GM23338 (cell line): ENCODE measurements at regions not wholly inside any gene's neighbourhood (a gene's known extent, or its start where the extent isn't known, plus 50 kb on each side); places are given as distances from the start of the nearest gene placed in this dataset.

ENCODE experiments used
- ATAC-seq: fragments of 200-7000 bp; cut with Tn5 transposase; 3 replicates; pipeline ENCODE4 v1.9.1; 2020
- DNase-seq: peaks from one replicate; pipeline ENCODE4 v3.0.0-alpha.2; 2015; ENCODE audit warnings: low spot score
- H2AFZ ChIP-seq: fragments of 200-600 bp; sonication (generic); 2 replicates; pipeline ENCODE4 v1.8.0; 2016; ENCODE audit warnings: antibody characterized with exemption, mild to moderate bottlenecking, moderate library complexity
- H3F3A ChIP-seq: fragments of 200-600 bp; sonication (generic); replicated peaks from 2 replicates; pipeline ENCODE4 v1.8.0; 2017; ENCODE audit warnings: antibody characterized with exemption, mixed run types, low read depth
- H3K27ac ChIP-seq: fragments of 200-600 bp; sonication (generic); 2 replicates; pipeline ENCODE4 v1.6.1; 2016; ENCODE audit warnings: low read depth
- H3K27me3 ChIP-seq: fragments of 200-600 bp; sonication (generic); 2 replicates; pipeline ENCODE4 v1.8.0; 2016; ENCODE audit warnings: mild to moderate bottlenecking, mixed run types, moderate library complexity; ENCODE audit not compliant: insufficient read depth
- H3K36me3 ChIP-seq: fragments of 200-600 bp; sonication (generic); 2 replicates; pipeline ENCODE4 v1.8.0; 2016; ENCODE audit warnings: mild to moderate bottlenecking; ENCODE audit not compliant: insufficient read depth
- H3K4me1 ChIP-seq: fragments of 200-600 bp; sonication (generic); 2 replicates; pipeline ENCODE4 v1.8.0; 2016; ENCODE audit warnings: mild to moderate bottlenecking, moderate library complexity; ENCODE audit not compliant: insufficient read depth
- H3K4me2 ChIP-seq: fragments of 200-600 bp; sonication (generic); 2 replicates; pipeline ENCODE4 v1.7.1; 2017; ENCODE audit warnings: mixed run types
- H3K4me3 ChIP-seq: fragments of 200-600 bp; sonication (generic); 2 replicates; pipeline ENCODE4 v1.6.1; 2016; ENCODE audit warnings: mixed run types
- H3K79me2 ChIP-seq: fragments of 200-600 bp; sonication (generic); replicated peaks from 2 replicates; pipeline ENCODE4 v1.8.0; 2017; ENCODE audit warnings: mild to moderate bottlenecking; ENCODE audit not compliant: insufficient read depth
- H3K9me2 ChIP-seq: fragments of 200-600 bp; sonication (generic); 2 replicates; pipeline ENCODE4 v1.8.0; 2017; ENCODE audit not compliant: insufficient read depth
- H4K20me1 ChIP-seq: fragments of 200-600 bp; sonication (generic); replicated peaks from 2 replicates; pipeline ENCODE4 v1.8.0; 2017; ENCODE audit warnings: mild to moderate bottlenecking; ENCODE audit not compliant: insufficient read depth
- H3K27ac Mint-ChIP-seq: 2 replicates; pipeline ENCODE4 v1.8.0; 2020; ENCODE audit warnings: inconsistent platforms, mild to moderate bottlenecking, moderate library complexity, mixed read lengths
- H3K27me3 Mint-ChIP-seq: 3 replicates; pipeline ENCODE4 v1.8.0; 2022; ENCODE audit warnings: low read depth, mild to moderate bottlenecking, moderate library complexity, mixed read lengths, inconsistent platforms; ENCODE audit not compliant: insufficient read depth, poor library complexity
- H3K36me3 Mint-ChIP-seq: 3 replicates; pipeline ENCODE4 v1.8.0; 2021; ENCODE audit warnings: low read depth, mild to moderate bottlenecking, inconsistent platforms, moderate library complexity, mixed read lengths
- H3K4me1 Mint-ChIP-seq: 3 replicates; pipeline ENCODE4 v1.8.0; 2020; ENCODE audit warnings: mild to moderate bottlenecking, inconsistent platforms, mixed read lengths
- H3K4me3 Mint-ChIP-seq: 3 replicates; pipeline ENCODE4 v1.8.0; 2021; ENCODE audit warnings: moderate library complexity, mild to moderate bottlenecking, inconsistent platforms, mixed read lengths
- H3K9me3 Mint-ChIP-seq: 3 replicates; pipeline ENCODE4 v1.8.0; 2020; ENCODE audit warnings: moderate library complexity, mild to moderate bottlenecking, inconsistent platforms, mixed read lengths
- CREB1 ChIP-seq: fragments of 250-450 bp; sonication (Bioruptor Pico); IDR thresholded peaks from 2 replicates; pipeline ENCODE4 v1.5.0; 2020; ENCODE audit warnings: low read depth, mild to moderate bottlenecking, moderate library complexity
- CTCF ChIP-seq, 2 experiments: fragments of 200-600 bp in 1 of 2; sonication (generic) in 1 of 2; conservative IDR thresholded peaks; 2 replicates each; pipeline versions ENCODE4 v1.5.1 to v1.6.1; 2016 to 2017; ENCODE audit warnings: antibody characterized with exemption in 2 of 2, low read depth in 2 of 2, mild to moderate bottlenecking in 2 of 2, moderate library complexity in 1 of 2
- ETS1 ChIP-seq: IDR thresholded peaks from 2 replicates; pipeline ENCODE4 v1.6.1; 2016; ENCODE audit warnings: antibody characterized with exemption
- EZH2 ChIP-seq: fragments of 200-600 bp; sonication (generic); IDR thresholded peaks from one replicate; pipeline ENCODE4 v1.8.0; 2017; ENCODE audit warnings: antibody characterized with exemption, mild to moderate bottlenecking, low read depth; ENCODE audit not compliant: unreplicated experiment
- EZH2phosphoT487 ChIP-seq: fragments of 200-600 bp; sonication (generic); IDR thresholded peaks from one replicate; pipeline ENCODE4 v1.8.1; 2018; ENCODE audit warnings: antibody characterized with exemption; ENCODE audit not compliant: unreplicated experiment
- JUNB ChIP-seq: IDR thresholded peaks from one replicate; pipeline ENCODE4 v1.6.1; 2016; ENCODE audit warnings: antibody characterized with exemption; ENCODE audit not compliant: unreplicated experiment
- NANOG ChIP-seq: IDR thresholded peaks from 2 replicates; pipeline ENCODE4 v1.6.1; 2016; ENCODE audit warnings: antibody characterized with exemption, borderline replicate concordance
- POLR2AphosphoS5 ChIP-seq: IDR thresholded peaks from 2 replicates; pipeline ENCODE4 v1.6.1; 2016; ENCODE audit warnings: antibody characterized with exemption, low read depth
- STAT1 ChIP-seq: IDR thresholded peaks from one replicate; pipeline ENCODE4 v1.6.1; 2016; ENCODE audit warnings: antibody characterized with exemption; ENCODE audit not compliant: unreplicated experiment
- ZNF114 ChIP-seq: fragments of 250-450 bp; sonication (Bioruptor Pico); IDR thresholded peaks from 2 replicates; pipeline ENCODE4 v1.5.0; 2020; ENCODE audit warnings: mild to moderate bottlenecking, moderate library complexity
- ZNF331 ChIP-seq: fragments of 250-450 bp; sonication (Bioruptor Pico); IDR thresholded peaks from 2 replicates; pipeline ENCODE4 v1.5.0; 2020; ENCODE audit warnings: low read depth, mild to moderate bottlenecking, moderate library complexity
- TF ChIP-seq, protein P1 (sequence below): IDR thresholded peaks from one replicate; pipeline ENCODE4 v1.6.1; 2018; ENCODE audit warnings: antibody characterized with exemption; ENCODE audit not compliant: unreplicated experiment
- TF ChIP-seq, protein P2 (sequence below): fragments of 250-450 bp; sonication (Bioruptor Pico); IDR thresholded peaks from 2 replicates; pipeline ENCODE4 v1.5.0; 2020; ENCODE audit warnings: mild to moderate bottlenecking, moderate library complexity

DNA sequence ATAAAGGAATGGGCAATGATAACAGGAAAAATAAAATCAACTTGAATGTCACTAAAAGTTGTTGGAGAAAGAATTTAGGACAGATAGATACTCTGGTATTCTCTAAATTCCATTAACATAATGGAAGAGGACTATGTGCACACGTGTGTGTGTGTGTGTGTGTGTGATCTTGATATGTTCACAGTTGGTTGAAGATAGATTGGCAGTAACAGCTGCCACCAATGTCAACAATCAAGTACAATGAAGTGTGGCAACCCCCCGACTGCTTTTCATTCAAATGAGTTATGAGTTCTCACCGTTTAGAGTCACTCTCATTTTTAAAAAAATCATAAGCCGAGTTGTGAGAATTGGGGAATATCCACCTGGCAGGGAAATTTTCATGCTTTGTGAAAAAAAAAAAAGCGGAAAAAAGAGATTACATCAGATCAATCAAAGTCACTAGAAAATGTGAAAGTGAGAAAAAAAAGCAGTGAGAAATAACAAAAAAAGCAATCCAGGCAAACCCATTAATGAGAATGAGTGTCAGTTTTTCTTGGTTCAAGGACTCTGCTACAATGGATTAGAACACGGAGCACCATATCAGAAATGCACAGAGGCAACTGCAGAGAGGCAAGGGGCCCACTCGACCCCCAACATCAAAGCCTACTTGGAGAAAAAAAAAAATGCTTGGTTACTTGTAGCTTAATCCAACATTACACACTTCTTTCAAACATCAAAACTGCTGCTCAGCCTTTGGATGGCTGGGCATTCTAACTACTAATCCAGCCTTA lies 414.9 kb upstream of the PITX2 start:
- H3K27me3 ChIP-seq = no peaks in the 10 kb centered on the region
- H3K27ac Mint-ChIP-seq = peak overlapping the region; percentile 65
- no peaks in the 10 kb centered on the region for H3K36me3 Mint-ChIP-seq
- H3F3A ChIP-seq = no peaks in the 10 kb centered on the region
- no peak for DNase-seq
- peaks cover 20% of the 10 kb centered on the region for H3K4me1 Mint-ChIP-seq
- no peak for TF ChIP-seq CREB1 (CRISPR knock-in tag)
- TF ChIP-seq NANOG = no peak
- no peak for TF ChIP-seq ZNF331 (CRISPR knock-in tag)
- TF ChIP-seq, protein P1, sequence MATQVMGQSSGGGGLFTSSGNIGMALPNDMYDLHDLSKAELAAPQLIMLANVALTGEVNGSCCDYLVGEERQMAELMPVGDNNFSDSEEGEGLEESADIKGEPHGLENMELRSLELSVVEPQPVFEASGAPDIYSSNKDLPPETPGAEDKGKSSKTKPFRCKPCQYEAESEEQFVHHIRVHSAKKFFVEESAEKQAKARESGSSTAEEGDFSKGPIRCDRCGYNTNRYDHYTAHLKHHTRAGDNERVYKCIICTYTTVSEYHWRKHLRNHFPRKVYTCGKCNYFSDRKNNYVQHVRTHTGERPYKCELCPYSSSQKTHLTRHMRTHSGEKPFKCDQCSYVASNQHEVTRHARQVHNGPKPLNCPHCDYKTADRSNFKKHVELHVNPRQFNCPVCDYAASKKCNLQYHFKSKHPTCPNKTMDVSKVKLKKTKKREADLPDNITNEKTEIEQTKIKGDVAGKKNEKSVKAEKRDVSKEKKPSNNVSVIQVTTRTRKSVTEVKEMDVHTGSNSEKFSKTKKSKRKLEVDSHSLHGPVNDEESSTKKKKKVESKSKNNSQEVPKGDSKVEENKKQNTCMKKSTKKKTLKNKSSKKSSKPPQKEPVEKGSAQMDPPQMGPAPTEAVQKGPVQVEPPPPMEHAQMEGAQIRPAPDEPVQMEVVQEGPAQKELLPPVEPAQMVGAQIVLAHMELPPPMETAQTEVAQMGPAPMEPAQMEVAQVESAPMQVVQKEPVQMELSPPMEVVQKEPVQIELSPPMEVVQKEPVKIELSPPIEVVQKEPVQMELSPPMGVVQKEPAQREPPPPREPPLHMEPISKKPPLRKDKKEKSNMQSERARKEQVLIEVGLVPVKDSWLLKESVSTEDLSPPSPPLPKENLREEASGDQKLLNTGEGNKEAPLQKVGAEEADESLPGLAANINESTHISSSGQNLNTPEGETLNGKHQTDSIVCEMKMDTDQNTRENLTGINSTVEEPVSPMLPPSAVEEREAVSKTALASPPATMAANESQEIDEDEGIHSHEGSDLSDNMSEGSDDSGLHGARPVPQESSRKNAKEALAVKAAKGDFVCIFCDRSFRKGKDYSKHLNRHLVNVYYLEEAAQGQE = no peak
- no peak for TF ChIP-seq STAT1
- TF ChIP-seq, protein P2, sequence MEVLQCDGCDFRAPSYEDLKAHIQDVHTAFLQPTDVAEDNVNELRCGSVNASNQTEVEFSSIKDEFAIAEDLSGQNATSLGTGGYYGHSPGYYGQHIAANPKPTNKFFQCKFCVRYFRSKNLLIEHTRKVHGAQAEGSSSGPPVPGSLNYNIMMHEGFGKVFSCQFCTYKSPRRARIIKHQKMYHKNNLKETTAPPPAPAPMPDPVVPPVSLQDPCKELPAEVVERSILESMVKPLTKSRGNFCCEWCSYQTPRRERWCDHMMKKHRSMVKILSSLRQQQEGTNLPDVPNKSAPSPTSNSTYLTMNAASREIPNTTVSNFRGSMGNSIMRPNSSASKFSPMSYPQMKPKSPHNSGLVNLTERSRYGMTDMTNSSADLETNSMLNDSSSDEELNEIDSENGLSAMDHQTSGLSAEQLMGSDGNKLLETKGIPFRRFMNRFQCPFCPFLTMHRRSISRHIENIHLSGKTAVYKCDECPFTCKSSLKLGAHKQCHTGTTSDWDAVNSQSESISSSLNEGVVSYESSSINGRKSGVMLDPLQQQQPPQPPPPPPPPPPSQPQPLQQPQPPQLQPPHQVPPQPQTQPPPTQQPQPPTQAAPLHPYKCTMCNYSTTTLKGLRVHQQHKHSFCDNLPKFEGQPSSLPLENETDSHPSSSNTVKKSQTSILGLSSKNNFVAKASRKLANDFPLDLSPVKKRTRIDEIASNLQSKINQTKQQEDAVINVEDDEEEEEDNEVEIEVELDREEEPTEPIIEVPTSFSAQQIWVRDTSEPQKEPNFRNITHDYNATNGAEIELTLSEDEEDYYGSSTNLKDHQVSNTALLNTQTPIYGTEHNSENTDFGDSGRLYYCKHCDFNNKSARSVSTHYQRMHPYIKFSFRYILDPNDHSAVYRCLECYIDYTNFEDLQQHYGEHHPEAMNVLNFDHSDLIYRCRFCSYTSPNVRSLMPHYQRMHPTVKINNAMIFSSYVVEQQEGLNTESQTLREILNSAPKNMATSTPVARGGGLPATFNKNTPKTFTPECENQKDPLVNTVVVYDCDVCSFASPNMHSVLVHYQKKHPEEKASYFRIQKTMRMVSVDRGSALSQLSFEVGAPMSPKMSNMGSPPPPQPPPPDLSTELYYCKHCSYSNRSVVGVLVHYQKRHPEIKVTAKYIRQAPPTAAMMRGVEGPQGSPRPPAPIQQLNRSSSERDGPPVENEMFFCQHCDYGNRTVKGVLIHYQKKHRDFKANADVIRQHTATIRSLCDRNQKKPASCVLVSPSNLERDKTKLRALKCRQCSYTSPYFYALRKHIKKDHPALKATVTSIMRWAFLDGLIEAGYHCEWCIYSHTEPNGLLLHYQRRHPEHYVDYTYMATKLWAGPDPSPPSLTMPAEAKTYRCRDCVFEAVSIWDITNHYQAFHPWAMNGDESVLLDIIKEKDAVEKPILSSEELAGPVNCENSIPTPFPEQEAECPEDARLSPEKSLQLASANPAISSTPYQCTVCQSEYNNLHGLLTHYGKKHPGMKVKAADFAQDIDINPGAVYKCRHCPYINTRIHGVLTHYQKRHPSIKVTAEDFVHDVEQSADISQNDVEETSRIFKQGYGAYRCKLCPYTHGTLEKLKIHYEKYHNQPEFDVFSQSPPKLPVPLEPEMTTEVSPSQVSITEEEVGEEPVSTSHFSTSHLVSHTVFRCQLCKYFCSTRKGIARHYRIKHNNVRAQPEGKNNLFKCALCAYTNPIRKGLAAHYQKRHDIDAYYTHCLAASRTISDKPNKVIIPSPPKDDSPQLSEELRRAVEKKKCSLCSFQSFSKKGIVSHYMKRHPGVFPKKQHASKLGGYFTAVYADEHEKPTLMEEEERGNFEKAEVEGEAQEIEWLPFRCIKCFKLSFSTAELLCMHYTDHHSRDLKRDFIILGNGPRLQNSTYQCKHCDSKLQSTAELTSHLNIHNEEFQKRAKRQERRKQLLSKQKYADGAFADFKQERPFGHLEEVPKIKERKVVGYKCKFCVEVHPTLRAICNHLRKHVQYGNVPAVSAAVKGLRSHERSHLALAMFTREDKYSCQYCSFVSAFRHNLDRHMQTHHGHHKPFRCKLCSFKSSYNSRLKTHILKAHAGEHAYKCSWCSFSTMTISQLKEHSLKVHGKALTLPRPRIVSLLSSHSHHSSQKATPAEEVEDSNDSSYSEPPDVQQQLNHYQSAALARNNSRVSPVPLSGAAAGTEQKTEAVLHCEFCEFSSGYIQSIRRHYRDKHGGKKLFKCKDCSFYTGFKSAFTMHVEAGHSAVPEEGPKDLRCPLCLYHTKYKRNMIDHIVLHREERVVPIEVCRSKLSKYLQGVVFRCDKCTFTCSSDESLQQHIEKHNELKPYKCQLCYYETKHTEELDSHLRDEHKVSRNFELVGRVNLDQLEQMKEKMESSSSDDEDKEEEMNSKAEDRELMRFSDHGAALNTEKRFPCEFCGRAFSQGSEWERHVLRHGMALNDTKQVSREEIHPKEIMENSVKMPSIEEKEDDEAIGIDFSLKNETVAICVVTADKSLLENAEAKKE = no peak
- no peak for TF ChIP-seq POLR2AphosphoS5
- TF ChIP-seq CTCF (conservative IDR thresholded peaks at IDR 0.05; ENCODE audit: low read depth in 2 of 2) = no peak
- TF ChIP-seq JUNB = no peak
- no peak for TF ChIP-seq EZH2phosphoT487
- TF ChIP-seq ETS1 = no peak
- no peak for TF ChIP-seq EZH2
- TF ChIP-seq ZNF114 (CRISPR knock-in tag) = no peak
- ATAC-seq = no peak
- no peak overlapping the region for H3K4me3 ChIP-seq
- H3K9me2 ChIP-seq = no peaks in the 10 kb centered on the region
- no peaks in the 10 kb centered on the region for H3K79me2 ChIP-seq
- no peak overlapping the region for H3K4me3 Mint-ChIP-seq
- no peak overlapping the region for H3K4me2 ChIP-seq
- no peaks in the 10 kb centered on the region for H3K36me3 ChIP-seq
- no peak overlapping the region for H3K27ac ChIP-seq
- no peaks in the 10 kb centered on the region for H3K27me3 Mint-ChIP-seq
- H4K20me1 ChIP-seq = no peaks in the 10 kb centered on the region
- H2AFZ ChIP-seq = 0 out of 2 replicates have a peak overlapping the region, but pooled peaks have one; percentile 20
- H3K4me1 ChIP-seq = peaks cover 14% of the 10 kb centered on the region
- no peaks in the 10 kb centered on the region for H3K9me3 Mint-ChIP-seq
